ENCODE measurements at regions not wholly inside any gene's neighbourhood (a gene's known extent, or its start where the extent isn't known, plus 50 kb on each side); places are given as distances from the start of the nearest gene placed in this dataset.

GRCh38 chrX:110426155-110426504, 67.5 kb downstream of the RTL9 start:
- Histone ChIP-seq H3K27me3 (no peaks in the 10 kb centered on the region), H3K9me3 (no peaks in the 10 kb centered on the region), H3K4me3 (no peak overlapping the region), H3K36me3 (no peaks in the 10 kb centered on the region)
- DNase-seq = no peak

- Histone ChIP-seq H3K27me3 (no peaks in the 10 kb centered on the region), H3K36me3 (no peaks in the 10 kb centered on the region), H3K4me3 (no peak overlapping the region), H3K9me3 (no peaks in the 10 kb centered on the region)
- no peak for DNase-seq
Observed at GRCh38 chrX:110427076-110427475, 68.4 kb downstream of the RTL9 start.

- H3K9me3 ChIP-seq = no peaks in the 10 kb centered on the region
- H3K27me3 ChIP-seq = no peaks in the 10 kb centered on the region
- DNase-seq = no peak
- H3K36me3 ChIP-seq = no peaks in the 10 kb centered on the region
- no peak overlapping the region for H3K4me3 ChIP-seq
Observed at GRCh38 chrX:110428144-110428543, 69.5 kb downstream of the RTL9 start.

GRCh38 chrX:110430293-110431076, 71.8 kb downstream of the RTL9 start:
- H3K4me3 ChIP-seq = no peak overlapping the region
- no peaks in the 10 kb centered on the region for H3K36me3 ChIP-seq
- H3K27me3 ChIP-seq = no peaks in the 10 kb centered on the region
- H3K9me3 ChIP-seq = no peaks in the 10 kb centered on the region
- DNase-seq = no peak

GRCh38 chrX:110432091-110432905, 73.7 kb downstream of the RTL9 start:
- no peaks in the 10 kb centered on the region for H3K36me3 ChIP-seq
- no peaks in the 10 kb centered on the region for H3K27me3 ChIP-seq
- H3K4me3 ChIP-seq = no peak overlapping the region
- no peaks in the 10 kb centered on the region for H3K9me3 ChIP-seq
- no peak for DNase-seq

GRCh38 chrX:110432906-110433215, 74.2 kb downstream of the RTL9 start:
- Histone ChIP-seq H3K27me3 (no peaks in the 10 kb centered on the region), H3K36me3 (no peaks in the 10 kb centered on the region), H3K4me3 (no peak overlapping the region), H3K9me3 (no peaks in the 10 kb centered on the region)
- no peak for DNase-seq

- H3K4me3 ChIP-seq = no peak overlapping the region
- no peaks in the 10 kb centered on the region for H3K27me3 ChIP-seq
- H3K9me3 ChIP-seq = no peaks in the 10 kb centered on the region
- no peaks in the 10 kb centered on the region for H3K36me3 ChIP-seq
- no peak for DNase-seq
Observed at GRCh38 chrX:110435196-110435595, 76.5 kb downstream of the RTL9 start.

GRCh38 chrX:110436523-110436922, 77.9 kb downstream of the RTL9 start:
- Histone ChIP-seq H3K9me3 (no peaks in the 10 kb centered on the region), H3K36me3 (no peaks in the 10 kb centered on the region), H3K27me3 (no peaks in the 10 kb centered on the region), H3K4me3 (no peak overlapping the region)
- DNase-seq = no peak

- Histone ChIP-seq H3K4me3 (no peak overlapping the region), H3K27me3 (no peaks in the 10 kb centered on the region), H3K36me3 (no peaks in the 10 kb centered on the region), H3K9me3 (no peaks in the 10 kb centered on the region)
- DNase-seq = no peak
Observed at GRCh38 chrX:110437686-110438085, 79.0 kb downstream of the RTL9 start.

- DNase-seq = no peak
- no peaks in the 10 kb centered on the region for H3K9me3 ChIP-seq
- H3K36me3 ChIP-seq = no peaks in the 10 kb centered on the region
- no peak overlapping the region for H3K4me3 ChIP-seq
- H3K27me3 ChIP-seq = no peaks in the 10 kb centered on the region
Observed at GRCh38 chrX:110440016-110440805, 81.6 kb downstream of the RTL9 start.

GRCh38 chrX:110442635-110443034, 84.0 kb downstream of the RTL9 start:
- peak; percentile 29 for DNase-seq
- H3K36me3 ChIP-seq = no peaks in the 10 kb centered on the region
- H3K27me3 ChIP-seq = no peaks in the 10 kb centered on the region
- no peaks in the 10 kb centered on the region for H3K9me3 ChIP-seq
- no peak overlapping the region for H3K4me3 ChIP-seq

- Histone ChIP-seq H3K9me3 (no peaks in the 10 kb centered on the region), H3K4me3 (no peak overlapping the region), H3K27me3 (no peaks in the 10 kb centered on the region), H3K36me3 (no peaks in the 10 kb centered on the region)
- no peak for DNase-seq
Observed at GRCh38 chrX:110444996-110445395, 86.3 kb downstream of the RTL9 start.

- Histone ChIP-seq H3K9me3 (no peaks in the 10 kb centered on the region), H3K4me3 (no peak overlapping the region), H3K36me3 (no peaks in the 10 kb centered on the region), H3K27me3 (no peaks in the 10 kb centered on the region)
- DNase-seq = no peak
Observed at GRCh38 chrX:110448459-110448858, 89.8 kb downstream of the RTL9 start.

- no peak for DNase-seq
- Histone ChIP-seq H3K27me3 (no peaks in the 10 kb centered on the region), H3K36me3 (no peaks in the 10 kb centered on the region), H3K4me3 (no peak overlapping the region), H3K9me3 (no peaks in the 10 kb centered on the region)
Observed at GRCh38 chrX:110449312-110449711, 90.7 kb downstream of the RTL9 start.

- Histone ChIP-seq H3K36me3 (no peaks in the 10 kb centered on the region), H3K27me3 (no peaks in the 10 kb centered on the region)
- peak; percentile 44 for DNase-seq
Observed at GRCh38 chrX:110450050-110450449, 91.4 kb downstream of the RTL9 start.

GRCh38 chrX:110454336-110454735, 95.7 kb downstream of the RTL9 start:
- H3K4me3 ChIP-seq = no peak overlapping the region
- no peak for DNase-seq

More at GRCh38 chrX:110450050-110450449, 91.4 kb downstream of the RTL9 start:
- Histone ChIP-seq H3K9me3 (no peaks in the 10 kb centered on the region), H3K4me3 (no peak overlapping the region)

GRCh38 chrX:110462957-110463356, 104.3 kb downstream of the RTL9 start:
- no peak for DNase-seq

More at GRCh38 chrX:110454336-110454735, 95.7 kb downstream of the RTL9 start:
- no peaks in the 10 kb centered on the region for H3K27me3 ChIP-seq
- H3K36me3 ChIP-seq = no peaks in the 10 kb centered on the region
- H3K9me3 ChIP-seq = no peaks in the 10 kb centered on the region

More at GRCh38 chrX:110462957-110463356, 104.3 kb downstream of the RTL9 start:
- Histone ChIP-seq H3K27me3 (no peaks in the 10 kb centered on the region), H3K36me3 (no peaks in the 10 kb centered on the region), H3K4me3 (no peak overlapping the region), H3K9me3 (no peaks in the 10 kb centered on the region)

Measured in MG63 (cell line).